ENCODE measurements at regions not wholly inside any gene's neighbourhood (a gene's known extent, or its start where the extent isn't known, plus 50 kb on each side); places are given as distances from the start of the nearest gene placed in this dataset.

GRCh38 chr16:35306915-35307314, 1847.5 kb downstream of the TP53TG3F start:
- Histone ChIP-seq H3K79me2 (ENCODE audit: control insufficient read depth, insufficient read depth, low read length) (no peaks in the 10 kb centered on the region), H3K4me2 (ENCODE audit: insufficient read depth, low read length) (no peak overlapping the region), H3K27ac (ENCODE audit: extremely low read depth, low read depth, low read length) (no peak overlapping the region), H3K9me1 (ENCODE audit: control insufficient read depth, insufficient read depth, low read length) (no peaks in the 10 kb centered on the region), H3K9me3 (replicated peaks; ENCODE audit: control insufficient read depth, insufficient read depth, low read depth, low read length) (peaks cover 1% of the 10 kb centered on the region; the same call in 1 of the 2 replicates), H4K20me1 (replicated peaks; ENCODE audit: control insufficient read depth, insufficient read depth, low read length) (no peaks in the 10 kb centered on the region), H2AFZ (ENCODE audit: low read depth, low read length) (no peak overlapping the region), H3K36me3 (ENCODE audit: control insufficient read depth, insufficient read depth, low read length) (no peaks in the 10 kb centered on the region), H3K27me3 (ENCODE audit: control insufficient read depth in 2 of 2, insufficient read depth in 2 of 2, low read length in 2 of 2) (no peaks in the 10 kb centered on the region), H3K4me3 (no peak overlapping the region), H3K9ac (ENCODE audit: insufficient read depth in 1 of 2, low read depth in 2 of 2, low read length in 2 of 2) (no peak overlapping the region), H3K4me1 (replicated peaks in 1 of 2; ENCODE audit: control insufficient read depth in 2 of 2, insufficient read depth in 2 of 2, low read length in 2 of 2) (no peaks in the 10 kb centered on the region)
- WGBS (ENCODE audit: insufficient coverage, low coverage, missing lambda C conversion rate): 0% methylated on average over 1 of the region's 1 CpG
- no peak for TF ChIP-seq ETV1 (tag; conservative IDR thresholded peaks at IDR 0.05; ENCODE audit: low read depth)
- no peak for TF ChIP-seq ZNF239 (CRISPR knock-in tag; IDR thresholded peaks at IDR 0.05)
- in situ Hi-C loops (cut with MboI): no loop called here
- intact Hi-C loops (cut with micrococcal nuclease): no loop called here
- BruUV-seq (replicated peaks): no TSS peak
- ATAC-seq (no peak), DNase-seq (ENCODE audit: extremely low read depth in 1 of 4, low spot score in 3 of 4) (no peak), FAIRE-seq (no peak)
- ChIA-PET CTCF (ENCODE audit: low intra/inter-chr PET ratio) (no interaction called here), POLR2A (no interaction called here)

DNA sequence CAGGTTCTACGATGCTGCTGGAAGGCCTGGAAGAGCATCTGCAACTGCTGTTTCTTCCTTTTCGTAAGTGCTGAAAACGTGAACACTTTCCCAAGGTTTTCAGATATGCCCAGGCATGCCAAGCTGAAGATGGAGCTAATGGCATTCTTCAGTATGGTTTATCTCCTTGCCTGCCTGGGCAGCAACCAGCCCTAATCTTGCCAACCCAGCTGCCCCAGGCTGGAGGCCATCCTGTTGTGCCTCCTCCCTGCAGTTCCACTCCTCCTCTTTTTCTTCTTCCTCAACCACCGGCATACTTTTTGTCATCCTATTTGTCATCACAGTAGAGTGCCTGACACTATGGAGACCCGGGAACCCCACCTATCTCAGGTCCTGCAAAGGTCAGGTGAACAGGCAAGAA, 1849.3 kb downstream of the TP53TG3F start:
- CTCF ChIA-PET (ENCODE audit: low intra/inter-chr PET ratio): no interaction called here
- ATAC-seq (no peak), DNase-seq (ENCODE audit: extremely low read depth in 1 of 4, low spot score in 3 of 4) (no peak), FAIRE-seq (no peak)
- POLR2A ChIA-PET: no interaction called here
- Histone ChIP-seq H2AFZ (ENCODE audit: low read depth, low read length) (no peak overlapping the region), H3K9me3 (replicated peaks; ENCODE audit: control insufficient read depth, insufficient read depth, low read depth, low read length) (no peaks in the 10 kb centered on the region; the same call in 1 of the 2 replicates), H3K79me2 (ENCODE audit: control insufficient read depth, insufficient read depth, low read length) (no peaks in the 10 kb centered on the region), H3K9me1 (ENCODE audit: control insufficient read depth, insufficient read depth, low read length) (no peaks in the 10 kb centered on the region), H3K4me2 (ENCODE audit: insufficient read depth, low read length) (no peak overlapping the region), H3K36me3 (ENCODE audit: control insufficient read depth, insufficient read depth, low read length) (no peaks in the 10 kb centered on the region), H3K27ac (ENCODE audit: extremely low read depth, low read depth, low read length) (no peak overlapping the region), H3K27me3 (ENCODE audit: control insufficient read depth in 2 of 2, insufficient read depth in 2 of 2, low read length in 2 of 2) (no peaks in the 10 kb centered on the region), H3K9ac (ENCODE audit: insufficient read depth in 1 of 2, low read depth in 2 of 2, low read length in 2 of 2) (no peak overlapping the region), H3K4me1 (replicated peaks in 1 of 2; ENCODE audit: control insufficient read depth in 2 of 2, insufficient read depth in 2 of 2, low read length in 2 of 2) (no peaks in the 10 kb centered on the region), H3K4me3 (no peak overlapping the region), H4K20me1 (replicated peaks; ENCODE audit: control insufficient read depth, insufficient read depth, low read length) (no peaks in the 10 kb centered on the region)
- WGBS (ENCODE audit: insufficient coverage, low coverage, missing lambda C conversion rate): 0% methylated on average over 5 of the region's 5 CpGs
- intact Hi-C loops (cut with micrococcal nuclease): no loop called here
- no TSS peak for BruUV-seq (replicated peaks)
- TF ChIP-seq TAF9B (IDR thresholded peaks at IDR 0.05; ENCODE audit: partially characterized antibody): no peak
- TF ChIP-seq, protein P1, sequence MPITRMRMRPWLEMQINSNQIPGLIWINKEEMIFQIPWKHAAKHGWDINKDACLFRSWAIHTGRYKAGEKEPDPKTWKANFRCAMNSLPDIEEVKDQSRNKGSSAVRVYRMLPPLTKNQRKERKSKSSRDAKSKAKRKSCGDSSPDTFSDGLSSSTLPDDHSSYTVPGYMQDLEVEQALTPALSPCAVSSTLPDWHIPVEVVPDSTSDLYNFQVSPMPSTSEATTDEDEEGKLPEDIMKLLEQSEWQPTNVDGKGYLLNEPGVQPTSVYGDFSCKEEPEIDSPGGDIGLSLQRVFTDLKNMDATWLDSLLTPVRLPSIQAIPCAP (CRISPR knock-in tag; IDR thresholded peaks at IDR 0.05; ENCODE audit: borderline replicate concordance): no peak
- in situ Hi-C loops (cut with MboI): no loop called here

Data from K562 (cell line).